Activated CD4-positive, alpha-beta T cell treated with anti-CD3 and anti-CD28 coated beads for 36 hours (primary cell): ENCODE measurements at regions not wholly inside any gene's neighbourhood (a gene's known extent, or its start where the extent isn't known, plus 50 kb on each side); places are given as distances from the start of the nearest gene placed in this dataset.
"Not testable (repeated sequence)": the region's sequence is repeated elsewhere in the genome, so short reads cannot be mapped to it uniquely, and the experiment has no call there.

Experiments used
- ATAC-seq: fragments of 200-7000 bp; cut with Tn5 transposase; one replicate; pipeline ENCODE4 v1.10.0; 2021; ENCODE audit warnings: mild to moderate bottlenecking, moderate library complexity
- CTCF ChIA-PET: fragments of 350-600 bp; sonication (Branson Sonifier 250); formaldehyde crosslinking; loops from one replicate; lab custom pipeline; 2021; ENCODE audit warnings: antibody characterized with exemption; lab: Charles Lee
- POLR2A ChIA-PET: fragments of 350-600 bp; sonication (Branson Sonifier 250); formaldehyde crosslinking; loops from one replicate; lab custom pipeline; 2021; ENCODE audit warnings: antibody characterized with exemption, inconsistent platforms; lab: Charles Lee
- DNase-seq: peaks from one replicate; pipeline ENCODE4 v3.0.0-alpha.2; 2020
- H3K27ac Mint-ChIP-seq: one replicate; pipeline ENCODE4 v1.8.0; 2021; ENCODE audit warnings: mixed read lengths
- H3K27me3 Mint-ChIP-seq: one replicate; pipeline ENCODE4 v1.8.0; 2021; ENCODE audit warnings: mixed read lengths
- H3K36me3 Mint-ChIP-seq: one replicate; pipeline ENCODE4 v1.8.0; 2021; ENCODE audit warnings: low read depth, mixed read lengths
- H3K4me1 Mint-ChIP-seq: one replicate; pipeline ENCODE4 v1.8.0; 2021; ENCODE audit warnings: mixed read lengths
- H3K4me3 Mint-ChIP-seq: one replicate; pipeline ENCODE4 v1.8.0; 2021; ENCODE audit warnings: mild to moderate bottlenecking, moderate library complexity, mixed read lengths
- H3K9me3 Mint-ChIP-seq: one replicate; pipeline ENCODE4 v1.8.0; 2021; ENCODE audit warnings: low read depth, mixed read lengths
- intact Hi-C, 2 experiments: fragments of 100-400 bp; cut with DNase I in 1 of 2; cut with micrococcal nuclease in 1 of 2; formaldehyde crosslinking; loops; one replicate each; pipeline versions ENCODE4 v1.14.2 to v1.15.1; 2022 to 2024; cut with DNase I, micrococcal nuclease

DNA sequence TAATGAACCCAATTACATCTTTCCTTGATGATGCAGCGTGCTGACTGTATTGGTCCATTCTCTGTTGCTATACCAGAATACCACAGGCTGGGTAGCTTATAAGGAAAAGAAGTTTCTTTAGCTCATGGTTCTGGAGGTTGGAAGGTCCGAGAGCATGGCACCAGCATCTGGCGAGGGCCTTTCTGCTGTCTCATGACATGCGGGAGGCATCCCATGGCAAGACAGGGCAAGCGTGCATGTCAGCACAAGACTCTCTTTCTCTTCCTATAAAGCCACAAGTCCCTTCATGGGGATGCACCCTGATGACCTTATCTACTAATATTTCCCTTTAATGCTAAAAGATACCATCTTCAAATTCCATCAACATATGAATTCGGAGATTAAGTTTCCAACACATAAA, 122.8 kb upstream of the FHL2 start:
- Mint-ChIP-seq H3K27me3 (no peaks in the 10 kb centered on the region), H3K9me3 (no peaks in the 10 kb centered on the region), H3K27ac (no peak overlapping the region), H3K4me3 (no peak overlapping the region), H3K4me1 (no peaks in the 10 kb centered on the region), H3K36me3 (no peaks in the 10 kb centered on the region)
- ChIA-PET POLR2A (no interaction called here), CTCF (interaction anchor here (0.6 to 3.8 kb wide), 17 partner anchors 13 to 1021 kb away, joined by 3 to 45 read pairs (median 4); partner anchors contain the start of gene FHL2)
- ATAC-seq (no peak), DNase-seq (no peak)
- intact Hi-C loops, result loop anchor here (1.0 kb wide), 2 partner anchors 151 to 152 kb away; no protein-coding TSS in a partner anchor

DNA sequence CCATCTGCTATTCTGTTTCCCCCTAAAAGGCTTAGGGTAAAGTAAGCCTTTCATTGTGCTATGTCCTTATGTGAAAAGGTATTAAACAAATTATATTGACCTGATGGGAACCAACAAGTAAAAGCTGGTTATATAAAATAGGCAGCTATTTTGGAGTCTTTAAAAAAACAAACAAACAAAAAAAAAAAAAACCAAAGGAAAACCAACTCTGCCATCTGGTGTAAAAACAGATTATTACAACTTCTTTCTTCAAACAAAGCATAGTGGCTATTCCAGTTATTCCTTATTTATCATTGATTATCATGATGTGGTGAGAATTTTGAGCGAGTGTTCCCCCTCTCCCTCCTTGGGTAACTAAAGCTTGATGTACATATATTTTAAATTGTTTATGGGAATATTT, 122.3 kb upstream of the FHL2 start:
- ChIA-PET POLR2A (no interaction called here), CTCF (interaction anchor here (0.6 to 3.8 kb wide), 16 partner anchors 12 to 1021 kb away, joined by 3 to 45 read pairs (median 4); partner anchors contain the start of gene FHL2)
- ATAC-seq (no peak), DNase-seq (no peak)
- H3K36me3 Mint-ChIP-seq, result no peaks in the 10 kb centered on the region
- intact Hi-C loops, result loop anchor here (1.0 kb wide), 2 partner anchors 151 to 152 kb away; no protein-coding TSS in a partner anchor
- no peaks in the 10 kb centered on the region for H3K27me3 Mint-ChIP-seq
- H3K4me1 Mint-ChIP-seq, result no peaks in the 10 kb centered on the region
- no peak overlapping the region for H3K27ac Mint-ChIP-seq
- H3K9me3 Mint-ChIP-seq, result no peaks in the 10 kb centered on the region
- no peak overlapping the region for H3K4me3 Mint-ChIP-seq

DNA sequence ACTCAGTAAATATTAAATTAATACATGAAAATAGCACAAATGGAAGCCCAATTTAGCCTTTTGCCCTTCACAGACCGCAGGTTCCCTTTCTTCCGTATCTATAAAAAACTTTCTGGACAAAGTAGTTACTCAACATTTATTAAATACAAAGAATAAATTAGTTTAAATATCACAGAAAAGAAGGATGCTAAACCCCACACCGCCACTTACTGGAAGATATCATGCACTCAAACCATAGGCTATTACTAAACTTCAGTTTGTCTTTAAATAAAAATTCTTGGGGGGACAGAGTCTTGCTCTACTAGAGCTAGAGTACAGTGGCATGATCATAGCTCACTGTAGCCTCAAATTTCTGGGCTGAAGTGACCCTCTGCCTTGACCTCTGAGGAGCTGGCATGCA, 120.7 kb upstream of the FHL2 start:
- Mint-ChIP-seq H3K27ac (no peak overlapping the region), H3K4me1 (no peaks in the 10 kb centered on the region), H3K27me3 (no peaks in the 10 kb centered on the region), H3K9me3 (no peaks in the 10 kb centered on the region), H3K36me3 (no peaks in the 10 kb centered on the region), H3K4me3 (no peak overlapping the region)
- POLR2A ChIA-PET, result no interaction called here
- DNase-seq (no peak), ATAC-seq (no peak)
- CTCF ChIA-PET, result interaction anchor here (0.6 to 2.1 kb wide), 10 partner anchors 10 to 563 kb away, joined by 3 to 17 read pairs (median 3); no protein-coding TSS in a partner anchor
- intact Hi-C loops, result no loop called here

DNA sequence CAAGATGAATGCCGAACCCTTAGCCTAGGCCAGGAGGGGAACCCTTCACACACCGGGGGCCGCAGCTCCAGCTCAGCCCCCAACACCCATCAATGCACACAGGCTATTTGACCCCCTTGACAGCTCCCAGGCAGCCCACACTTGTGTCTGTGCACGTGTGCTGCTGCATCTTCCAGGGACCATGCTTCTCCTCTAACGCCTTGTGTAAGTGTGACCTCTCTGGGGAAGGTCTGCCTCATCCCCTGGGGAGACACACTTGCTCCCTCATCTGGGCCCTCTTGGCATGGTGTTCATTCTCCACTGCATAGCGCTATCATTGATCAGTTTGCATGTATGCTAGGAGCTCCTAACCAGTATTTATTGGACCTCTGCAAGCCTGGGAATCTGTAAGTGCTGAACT, 120.0 kb upstream of the FHL2 start:
- CTCF ChIA-PET, result interaction anchor here (0.6 to 2.1 kb wide), 10 partner anchors 26 to 564 kb away, joined by 3 to 17 read pairs (median 3); no protein-coding TSS in a partner anchor
- POLR2A ChIA-PET, result no interaction called here
- Mint-ChIP-seq H3K4me3 (no peak overlapping the region), H3K9me3 (no peaks in the 10 kb centered on the region), H3K27me3 (no peaks in the 10 kb centered on the region), H3K27ac (no peak overlapping the region), H3K36me3 (no peaks in the 10 kb centered on the region), H3K4me1 (no peaks in the 10 kb centered on the region)
- intact Hi-C loops, result no loop called here
- ATAC-seq, result no peak
- no peak for DNase-seq

DNA sequence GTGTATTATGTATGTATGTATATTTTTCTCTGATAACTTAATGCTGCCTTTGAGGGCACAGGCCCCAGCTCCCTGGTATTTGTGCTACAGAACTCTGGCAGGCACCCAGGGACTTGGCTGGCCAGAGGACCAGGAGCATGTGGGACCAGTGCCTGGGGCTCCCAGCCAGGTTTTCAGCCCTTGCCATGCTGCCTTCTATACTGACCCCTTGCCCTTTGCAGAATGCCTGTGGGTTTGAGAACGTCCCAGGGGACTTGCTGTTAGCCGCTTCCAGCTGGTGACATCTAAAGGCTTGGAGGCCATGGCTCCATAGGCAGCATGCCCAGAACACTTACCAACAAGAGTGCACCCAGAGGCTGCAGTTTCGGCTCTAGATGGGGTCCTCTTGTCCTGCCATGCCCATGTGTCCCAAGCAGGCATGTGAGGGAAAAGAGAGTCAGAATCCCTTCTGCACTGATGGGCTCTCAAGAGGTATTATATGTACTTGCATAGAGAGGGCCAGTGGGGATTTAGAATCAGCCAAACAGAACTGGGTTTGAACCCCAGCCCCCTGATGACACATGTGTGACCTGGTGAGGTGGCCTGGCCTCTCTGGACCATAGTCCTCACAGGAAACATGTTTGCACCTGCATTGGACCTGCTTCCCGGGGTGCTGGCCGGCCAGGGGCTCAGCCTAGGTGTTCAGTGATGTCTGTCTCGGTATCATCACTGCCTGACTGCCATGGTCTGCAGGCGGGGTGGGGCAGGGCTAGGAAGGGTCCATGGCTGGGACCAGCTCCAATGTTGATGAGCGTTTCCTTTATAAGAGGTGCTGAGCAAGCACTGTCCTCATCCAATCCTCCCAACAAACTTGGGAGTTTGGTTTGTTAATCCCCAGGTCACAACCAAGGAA, 119.2 kb upstream of the FHL2 start:
- Mint-ChIP-seq H3K4me3 (no peak overlapping the region), H3K27me3 (no peaks in the 10 kb centered on the region), H3K36me3 (no peaks in the 10 kb centered on the region), H3K27ac (no peak overlapping the region), H3K9me3 (no peaks in the 10 kb centered on the region), H3K4me1 (no peaks in the 10 kb centered on the region)
- ATAC-seq (no peak), DNase-seq (no peak)
- intact Hi-C loops, result no loop called here
- ChIA-PET POLR2A (no interaction called here), CTCF (interaction anchor here (0.5 to 2.1 kb wide), 4 partner anchors 79 to 565 kb away, joined by 3 to 17 read pairs (median 4); no protein-coding TSS in a partner anchor)

DNA sequence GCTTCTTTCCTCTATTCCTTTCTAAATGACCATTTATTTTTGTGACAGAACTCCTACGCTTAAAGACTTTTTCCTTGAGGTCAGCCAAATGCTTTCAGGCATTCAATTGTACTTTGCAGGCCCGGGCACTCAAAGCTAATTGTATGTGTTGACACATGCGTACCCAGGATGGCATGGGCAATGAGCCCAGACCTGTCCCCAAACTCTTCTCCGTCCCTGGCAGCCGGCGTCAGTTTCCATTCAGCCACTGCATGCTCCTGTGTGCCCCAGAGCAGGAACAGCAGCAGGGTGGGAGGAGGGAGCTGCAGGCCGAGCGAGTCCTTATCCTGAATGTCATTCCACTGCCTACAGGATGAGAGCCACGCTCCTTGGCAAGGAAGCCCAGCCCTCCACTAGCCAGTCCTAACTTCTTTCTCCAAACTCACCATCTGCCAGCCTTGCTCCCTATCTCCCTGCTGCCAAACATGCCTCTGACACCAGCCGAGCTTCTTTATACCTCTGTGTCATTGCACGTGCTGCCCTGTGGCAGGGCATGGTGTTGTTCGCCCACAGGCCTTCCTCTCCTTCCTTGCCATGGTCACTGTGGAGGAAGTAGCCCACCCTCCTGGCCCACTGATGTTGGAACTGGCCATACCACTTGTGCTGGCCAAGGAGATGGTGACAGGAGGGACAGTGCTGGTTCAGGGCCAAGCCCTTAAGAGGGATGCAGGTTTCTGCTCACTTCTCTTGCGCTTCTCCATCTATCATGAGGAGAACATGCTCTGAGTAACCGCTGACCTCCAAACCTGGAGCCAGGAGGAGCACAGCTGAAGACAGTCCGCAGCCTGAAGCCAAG, 116.9 kb upstream of the FHL2 start:
- H3K9me3 Mint-ChIP-seq, result no peaks in the 10 kb centered on the region
- H3K36me3 Mint-ChIP-seq, result no peaks in the 10 kb centered on the region
- ChIA-PET POLR2A (no interaction called here), CTCF (interaction anchor here (0.7 to 1.3 kb wide), 2 partner anchors 138 to 147 kb away, joined by 3 read pairs; no protein-coding TSS in a partner anchor)
- DNase-seq, result no peak
- H3K4me3 Mint-ChIP-seq, result no peak overlapping the region
- H3K4me1 Mint-ChIP-seq, result no peaks in the 10 kb centered on the region
- intact Hi-C loops, result no loop called here
- ATAC-seq, result no peak
- H3K27ac Mint-ChIP-seq, result no peak overlapping the region
- H3K27me3 Mint-ChIP-seq, result no peaks in the 10 kb centered on the region

DNA sequence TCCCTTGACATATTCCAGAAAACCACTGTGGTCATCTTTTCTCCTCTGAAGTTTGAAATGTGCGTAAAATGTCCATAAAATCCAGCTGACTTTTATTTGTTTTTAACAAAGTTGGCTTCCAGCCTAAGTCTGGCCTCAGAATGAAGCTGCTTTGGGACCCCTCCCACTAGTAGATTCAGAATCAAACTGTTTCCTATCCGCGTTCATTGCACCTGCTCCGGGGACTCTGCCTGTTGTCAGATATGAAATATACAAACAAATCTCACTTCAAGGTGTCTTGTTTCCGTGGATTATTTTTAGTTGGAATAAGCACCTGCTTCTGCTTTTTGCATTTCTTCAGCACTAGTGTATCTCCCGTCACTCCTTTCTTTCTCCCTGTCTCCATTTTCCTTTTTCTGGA, 115.7 kb upstream of the FHL2 start:
- H3K4me3 Mint-ChIP-seq, result no peak overlapping the region
- no peak overlapping the region for H3K27ac Mint-ChIP-seq
- no peaks in the 10 kb centered on the region for H3K9me3 Mint-ChIP-seq
- ChIA-PET POLR2A (no interaction called here), CTCF (no interaction called here)
- intact Hi-C loops, result no loop called here
- no peaks in the 10 kb centered on the region for H3K27me3 Mint-ChIP-seq
- H3K4me1 Mint-ChIP-seq, result no peaks in the 10 kb centered on the region
- DNase-seq (no peak), ATAC-seq (no peak)
- H3K36me3 Mint-ChIP-seq, result no peaks in the 10 kb centered on the region

DNA sequence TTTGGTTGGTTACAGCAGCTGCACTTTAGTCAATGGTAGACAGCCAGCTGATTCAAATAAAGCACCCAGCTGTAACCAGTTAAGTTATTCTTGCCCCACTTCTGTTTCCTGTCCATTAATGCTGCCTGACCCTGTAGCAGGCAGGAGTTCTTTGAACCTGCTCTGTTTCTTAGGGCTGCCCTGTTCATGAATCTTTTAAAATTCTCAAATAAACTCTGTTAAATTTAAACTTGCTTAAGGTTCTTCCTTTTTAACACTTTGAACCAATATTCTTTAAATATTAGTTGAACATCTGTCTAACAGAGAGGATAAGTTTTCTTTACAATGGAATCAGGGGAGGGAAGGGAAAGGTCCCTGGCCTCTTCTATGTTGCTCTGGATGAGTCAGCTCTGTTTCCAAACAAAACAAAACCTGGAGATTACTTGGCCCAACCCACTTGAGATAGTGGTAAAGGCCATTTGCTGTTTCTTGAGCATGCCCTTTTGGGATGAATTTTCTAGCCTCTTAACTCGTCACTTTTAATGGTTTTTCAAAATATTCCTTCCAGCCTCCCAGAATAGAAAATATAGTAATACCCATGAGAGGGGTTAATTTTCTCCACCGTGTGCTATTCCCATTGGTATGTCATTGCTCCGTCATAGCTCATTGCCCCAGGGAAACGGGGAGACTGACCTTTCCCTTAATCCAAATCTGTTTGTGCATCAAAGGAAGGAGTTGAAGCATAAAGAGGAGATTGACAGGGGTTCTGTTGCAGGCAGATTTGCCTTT, 112.1 kb upstream of the FHL2 start:
- ATAC-seq (no peak), DNase-seq (no peak)
- Mint-ChIP-seq H3K36me3 (no peaks in the 10 kb centered on the region), H3K4me3 (no peak overlapping the region), H3K27ac (no peak overlapping the region), H3K27me3 (no peaks in the 10 kb centered on the region), H3K9me3 (no peaks in the 10 kb centered on the region), H3K4me1 (no peaks in the 10 kb centered on the region)
- CTCF ChIA-PET, result no interaction called here
- intact Hi-C loops, result no loop called here
- POLR2A ChIA-PET, result no interaction called here

DNA sequence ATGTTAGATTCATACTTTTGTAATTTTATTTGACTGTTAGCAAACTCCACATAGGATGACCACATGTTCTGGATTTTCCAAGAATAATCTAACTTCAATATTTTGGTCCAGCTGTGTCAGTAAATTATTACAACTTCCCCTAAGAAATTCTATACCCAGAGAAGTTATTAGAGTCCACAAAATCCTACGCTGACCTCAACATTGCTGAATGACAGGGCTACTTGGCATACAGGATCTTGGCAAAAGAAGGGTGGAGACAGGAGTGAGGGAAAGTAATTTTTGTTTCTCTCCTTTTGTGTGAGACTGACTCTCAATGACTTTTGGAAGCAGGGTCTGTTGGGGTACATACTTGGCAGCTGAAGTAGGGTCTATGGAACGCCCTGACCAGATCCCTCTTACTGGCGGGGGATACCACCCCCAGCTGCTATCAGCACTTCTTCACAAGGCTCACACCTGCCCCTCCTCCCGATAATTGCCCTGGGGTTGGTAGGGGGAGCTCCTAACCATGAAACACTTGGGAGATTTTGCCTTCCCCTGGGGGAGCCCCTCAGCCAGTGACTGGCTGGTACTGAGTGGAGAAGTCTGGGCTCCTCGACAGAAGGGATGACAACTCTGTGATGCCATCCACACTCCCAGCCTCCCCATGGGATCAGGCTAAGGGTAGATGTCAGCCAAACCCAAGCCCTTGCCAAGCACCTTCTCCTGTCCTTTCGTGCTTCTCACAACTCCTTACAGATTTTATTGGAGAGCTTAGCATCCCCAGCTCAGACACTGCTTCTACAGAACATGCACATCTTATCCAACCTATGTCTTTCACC, 110.6 kb upstream of the FHL2 start:
- intact Hi-C loops, result no loop called here
- POLR2A ChIA-PET, result interaction anchor here (0.8 kb wide), 1 partner anchor 162 kb away, joined by 3 read pairs; no protein-coding TSS in a partner anchor
- H3K4me3 Mint-ChIP-seq, result no peak overlapping the region
- H3K36me3 Mint-ChIP-seq, result no peaks in the 10 kb centered on the region
- H3K9me3 Mint-ChIP-seq, result no peaks in the 10 kb centered on the region
- H3K4me1 Mint-ChIP-seq, result no peaks in the 10 kb centered on the region
- no peaks in the 10 kb centered on the region for H3K27me3 Mint-ChIP-seq
- H3K27ac Mint-ChIP-seq, result no peak overlapping the region
- CTCF ChIA-PET, result interaction anchor here (0.7 to 1.6 kb wide), 4 partner anchors 10 to 194 kb away, joined by 3 to 4 read pairs (median 4); no protein-coding TSS in a partner anchor
- ATAC-seq (no peak), DNase-seq (no peak)

DNA sequence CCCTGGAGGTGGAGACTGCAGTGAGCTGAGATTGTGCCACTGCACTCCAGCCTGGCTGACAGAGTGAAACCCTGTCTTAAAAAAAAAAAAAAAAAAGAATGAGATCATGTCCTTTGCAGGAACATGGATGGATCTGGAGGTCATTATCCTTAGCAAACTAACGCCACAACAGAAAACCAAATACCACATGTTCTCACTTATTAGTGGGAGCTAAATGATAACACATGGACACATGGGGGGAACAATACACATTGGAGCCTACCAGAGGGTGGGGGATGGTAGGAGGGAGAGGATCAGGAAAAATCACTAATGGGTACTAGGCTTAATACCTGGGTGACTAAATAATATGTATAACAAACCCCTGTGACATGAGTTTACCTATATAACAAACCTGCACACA, 108.0 kb upstream of the FHL2 start:
- H3K27me3 Mint-ChIP-seq, DNase-seq, H3K27ac Mint-ChIP-seq, H3K9me3 Mint-ChIP-seq, ATAC-seq, POLR2A ChIA-PET, intact Hi-C loops, H3K4me1 Mint-ChIP-seq, H3K36me3 Mint-ChIP-seq, H3K4me3 Mint-ChIP-seq: not testable (repeated sequence)
- CTCF ChIA-PET, result interaction anchor here (0.6 kb wide), 1 partner anchor 19 kb away, joined by 3 read pairs; no protein-coding TSS in a partner anchor
